Thymus (tissue), 11 donors: ENCODE measurements at regions not wholly inside any gene's neighbourhood (a gene's known extent, or its start where the extent isn't known, plus 50 kb on each side); places are given as distances from the start of the nearest gene placed in this dataset.
"Not testable (repeated sequence)": the region's sequence is repeated elsewhere in the genome, so short reads cannot be mapped to it uniquely, and the experiment has no call there.

Source experiments
- DNase-seq, 9 donors: peaks; one replicate each; pipeline ENCODE4 v3.0.0-alpha.2; 2013; ENCODE audit warnings: low spot score in 9 of 9, low read depth in 6 of 9, missing footprints in 1 of 9
- H3K27ac ChIP-seq, 2 donors: one replicate each; pipeline ENCODE4 v1.5.1; 2013; ENCODE audit warnings: control low read depth in 1 of 2, low read depth in 1 of 2, low read length in 1 of 2, mild to moderate bottlenecking in 1 of 2, moderate library complexity in 1 of 2
- H3K27me3 ChIP-seq, 2 donors: one replicate each; pipeline ENCODE4 v1.5.1; 2013; ENCODE audit warnings: low read length in 1 of 2; ENCODE audit not compliant: control insufficient read depth in 2 of 2, insufficient read depth in 1 of 2
- H3K36me3 ChIP-seq, 2 donors: one replicate each; pipeline ENCODE4 v1.5.1; 2013; ENCODE audit warnings: low read length in 1 of 2, mild to moderate bottlenecking in 1 of 2, moderate library complexity in 1 of 2; ENCODE audit not compliant: control insufficient read depth in 2 of 2, insufficient read depth in 2 of 2
- H3K4me1 ChIP-seq, 2 donors: one replicate each; pipeline ENCODE4 v1.5.1; 2013; ENCODE audit warnings: low read length in 2 of 2; ENCODE audit not compliant: control insufficient read depth in 2 of 2, insufficient read depth in 2 of 2
- H3K4me3 ChIP-seq, 2 donors: one replicate each; pipeline ENCODE4 v1.5.1; 2013; ENCODE audit warnings: low read length in 2 of 2, control low read depth in 1 of 2, mild to moderate bottlenecking in 1 of 2
- H3K9me3 ChIP-seq, 2 donors: one replicate each; pipeline ENCODE4 v1.5.1; 2013; ENCODE audit warnings: low read length in 1 of 2, mild to moderate bottlenecking in 1 of 2; ENCODE audit not compliant: control insufficient read depth in 2 of 2, insufficient read depth in 1 of 2
- WGBS: extraction: QIAGEN DNeasy Blood & Tissue Kit; methylation state at CpG from one replicate; pipeline ENCODE4 v1.1.7; 2013; 5-methylcytosine and 5-hydroxymethylcytosine counted together
- donor health status: healthy.

- no peak for DNase-seq
- H3K27ac ChIP-seq = no peak overlapping the region
- no peak overlapping the region for H3K4me3 ChIP-seq
- H3K4me1 ChIP-seq = no peaks in the 10 kb centered on the region
- H3K27me3 ChIP-seq = no peaks in the 10 kb centered on the region
- no peaks in the 10 kb centered on the region for H3K9me3 ChIP-seq
- no peaks in the 10 kb centered on the region for H3K36me3 ChIP-seq
- WGBS = 83% methylated on average over 6 of the region's 6 CpGs
Observed at GRCh38 chr16:7236824-7237410, 95.7 kb upstream of the RBFOX1 start.

DNA sequence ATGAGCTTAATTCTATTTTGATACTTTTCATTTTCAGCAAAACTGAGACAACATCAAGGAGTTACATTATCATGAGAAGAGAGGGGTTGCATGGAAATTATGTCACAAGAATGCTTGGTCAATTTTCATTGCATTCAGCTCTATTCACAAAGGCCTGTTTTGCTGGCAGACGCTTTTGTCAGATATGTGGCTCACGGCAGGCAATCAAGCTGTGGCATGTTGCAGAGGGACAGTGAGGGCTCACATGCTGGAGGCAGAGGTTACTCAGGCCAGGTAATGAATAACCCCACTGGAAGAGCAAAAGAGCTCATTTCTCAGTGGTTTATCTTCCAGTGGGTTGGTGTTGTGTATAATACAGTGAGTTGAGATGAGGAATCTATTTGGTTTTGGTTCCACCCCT is 98.7 kb upstream of the RBFOX1 start:
- Histone ChIP-seq H3K36me3 (no peaks in the 10 kb centered on the region), H3K27ac (no peak overlapping the region), H3K27me3 (no peaks in the 10 kb centered on the region), H3K9me3 (no peaks in the 10 kb centered on the region), H3K4me3 (no peak overlapping the region), H3K4me1 (no peaks in the 10 kb centered on the region)
- DNase-seq = no peak
- WGBS = 74% methylated on average over 2 of the region's 2 CpGs

DNA sequence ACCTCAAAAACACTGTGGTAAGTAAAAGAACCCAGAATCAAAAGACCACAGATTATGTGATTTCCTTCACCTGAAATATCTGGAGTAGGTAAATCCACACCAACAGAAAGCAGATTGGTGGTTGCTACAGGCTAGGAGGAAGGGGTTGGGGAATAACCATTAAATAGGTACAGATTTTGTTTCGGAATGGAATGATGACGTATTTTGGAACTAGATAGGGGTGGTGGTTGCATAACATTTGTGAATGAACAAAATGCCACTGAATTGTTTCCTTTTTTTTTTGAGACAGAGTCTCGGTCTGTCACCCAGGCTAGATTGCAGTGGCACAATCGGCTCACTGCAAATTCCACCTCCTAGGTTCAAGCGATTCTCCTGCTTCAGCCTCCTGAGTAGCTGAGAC is 100.9 kb upstream of the RBFOX1 start:
- Histone ChIP-seq H3K36me3 (no peaks in the 10 kb centered on the region), H3K4me3 (no peak overlapping the region), H3K27me3 (no peaks in the 10 kb centered on the region), H3K9me3 (no peaks in the 10 kb centered on the region), H3K27ac (no peak overlapping the region), H3K4me1 (no peaks in the 10 kb centered on the region)
- WGBS = 94% methylated on average over 5 of the region's 5 CpGs
- no peak for DNase-seq

GRCh38 chr16:7229433-7230218 is 103.0 kb upstream of the RBFOX1 start:
- H3K27ac ChIP-seq, H3K4me1 ChIP-seq, H3K27me3 ChIP-seq, H3K9me3 ChIP-seq, H3K4me3 ChIP-seq, H3K36me3 ChIP-seq, DNase-seq: not testable (repeated sequence)
- WGBS = 82% methylated on average over 3 of the region's 3 CpGs

DNA sequence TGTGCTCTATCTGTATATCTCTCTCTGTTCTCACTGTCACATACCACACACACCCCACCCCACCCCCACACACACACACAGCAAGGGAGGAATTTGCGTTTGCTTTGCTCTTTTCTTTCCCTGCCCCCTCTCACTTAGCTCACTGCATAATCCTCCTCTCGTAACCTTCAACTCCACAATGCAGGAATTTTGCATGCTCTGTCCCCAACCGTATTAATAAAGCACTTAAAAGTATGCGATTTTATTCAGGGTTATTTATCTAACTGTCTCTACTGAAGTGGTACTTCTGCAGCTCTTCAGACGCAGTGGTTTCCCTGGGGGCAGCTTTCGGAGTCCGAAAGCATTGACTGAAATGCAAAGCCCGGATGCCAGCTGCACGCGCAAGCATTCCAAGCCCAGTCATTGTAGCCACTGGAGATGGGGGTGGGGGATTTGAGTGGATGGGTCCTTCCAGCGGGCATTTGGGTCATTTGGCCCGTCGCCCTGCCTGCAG is 105.4 kb upstream of the RBFOX1 start:
- DNase-seq = no peak
- no peaks in the 10 kb centered on the region for H3K36me3 ChIP-seq
- no peaks in the 10 kb centered on the region for H3K9me3 ChIP-seq
- no peaks in the 10 kb centered on the region for H3K27me3 ChIP-seq
- H3K4me3 ChIP-seq = no peak overlapping the region
- no peaks in the 10 kb centered on the region for H3K4me1 ChIP-seq
- no peak overlapping the region for H3K27ac ChIP-seq
- WGBS = 21% methylated on average over 13 of the region's 13 CpGs

DNA sequence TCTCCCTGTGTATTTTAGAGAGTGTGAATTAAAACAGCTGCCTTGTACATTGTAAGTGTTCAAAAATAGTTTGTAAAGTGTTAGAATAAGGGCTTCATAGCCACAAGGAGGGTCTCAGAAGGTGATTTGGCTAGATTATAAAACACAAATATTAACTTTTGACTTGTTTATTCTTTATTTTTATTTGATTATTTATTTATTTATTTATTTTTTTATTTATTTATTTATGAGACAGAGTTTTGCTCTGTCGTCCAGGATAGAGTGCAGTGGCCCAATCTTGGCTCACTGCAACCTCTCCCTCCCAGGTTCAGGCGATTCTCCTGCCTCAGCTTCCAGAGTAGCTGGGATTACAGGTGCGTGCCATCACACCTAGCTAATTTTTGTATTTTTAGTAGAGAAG is 111.5 kb upstream of the RBFOX1 start:
- no peaks in the 10 kb centered on the region for H3K27me3 ChIP-seq
- H3K4me3 ChIP-seq = no peak overlapping the region
- no peaks in the 10 kb centered on the region for H3K36me3 ChIP-seq
- H3K4me1 ChIP-seq = no peaks in the 10 kb centered on the region
- H3K27ac ChIP-seq = no peak overlapping the region
- no peak for DNase-seq
- H3K9me3 ChIP-seq = no peaks in the 10 kb centered on the region
- WGBS = 94% methylated on average over 3 of the region's 3 CpGs

DNA sequence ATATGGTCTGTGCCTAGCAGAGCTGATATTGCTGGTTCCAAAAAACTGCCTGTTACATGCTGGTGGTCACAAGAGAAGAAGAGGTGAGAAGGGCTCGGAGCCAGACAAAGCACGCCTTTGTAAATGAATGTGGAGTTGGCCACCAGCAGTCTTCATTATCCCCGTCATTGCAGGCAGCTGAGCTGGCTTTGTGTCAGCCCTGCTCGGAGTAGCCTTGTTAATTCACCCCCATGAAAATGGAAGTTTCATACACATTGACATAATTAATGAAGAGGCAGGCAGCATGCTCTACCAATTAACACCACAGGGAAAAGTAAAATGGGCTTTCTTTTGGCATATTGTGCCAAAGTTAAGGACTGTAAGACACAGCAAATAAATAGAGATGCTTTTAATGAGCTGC is 113.7 kb upstream of the RBFOX1 start:
- no peaks in the 10 kb centered on the region for H3K27me3 ChIP-seq
- 56% methylated on average over 4 of the region's 4 CpGs for WGBS
- H3K4me1 ChIP-seq = no peaks in the 10 kb centered on the region
- DNase-seq = no peak
- no peaks in the 10 kb centered on the region for H3K9me3 ChIP-seq
- no peak overlapping the region for H3K27ac ChIP-seq
- no peaks in the 10 kb centered on the region for H3K36me3 ChIP-seq
- no peak overlapping the region for H3K4me3 ChIP-seq

- Histone ChIP-seq H3K27ac (no peak overlapping the region), H3K36me3 (no peaks in the 10 kb centered on the region), H3K4me3 (no peak overlapping the region), H3K4me1 (no peaks in the 10 kb centered on the region), H3K27me3 (no peaks in the 10 kb centered on the region), H3K9me3 (no peaks in the 10 kb centered on the region)
- 90% methylated on average over 14 of the region's 14 CpGs for WGBS
- no peak for DNase-seq
Observed at GRCh38 chr16:7217797-7218196, 114.8 kb upstream of the RBFOX1 start.

DNA sequence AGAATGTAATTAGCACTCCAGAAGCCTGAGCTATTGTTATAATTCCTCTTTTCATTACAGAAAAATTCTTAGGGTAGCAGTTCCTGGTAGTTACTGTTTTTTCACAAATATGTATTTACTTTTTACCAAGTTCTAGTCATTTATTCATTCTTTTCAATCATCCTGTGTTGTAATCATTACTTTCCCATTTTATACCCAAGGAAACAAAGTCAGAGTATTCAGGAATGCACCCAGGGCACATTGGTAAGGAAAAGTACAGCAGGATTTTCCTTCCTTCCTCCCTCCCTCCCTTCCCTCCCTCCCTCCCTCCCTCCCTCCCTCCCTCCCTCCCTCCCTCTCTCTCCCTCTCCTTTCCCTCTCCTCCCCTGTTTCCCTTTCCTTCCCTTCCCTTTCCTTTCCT is 115.9 kb upstream of the RBFOX1 start:
- no peaks in the 10 kb centered on the region for H3K9me3 ChIP-seq
- H3K27me3 ChIP-seq = no peaks in the 10 kb centered on the region
- H3K4me1 ChIP-seq = no peaks in the 10 kb centered on the region
- DNase-seq = no peak
- H3K27ac ChIP-seq = no peak overlapping the region
- H3K36me3 ChIP-seq = no peaks in the 10 kb centered on the region
- H3K4me3 ChIP-seq = no peak overlapping the region
